ENCODE measurements at regions not wholly inside any gene's neighbourhood (a gene's known extent, or its start where the extent isn't known, plus 50 kb on each side); places are given as distances from the start of the nearest gene placed in this dataset.

DNA sequence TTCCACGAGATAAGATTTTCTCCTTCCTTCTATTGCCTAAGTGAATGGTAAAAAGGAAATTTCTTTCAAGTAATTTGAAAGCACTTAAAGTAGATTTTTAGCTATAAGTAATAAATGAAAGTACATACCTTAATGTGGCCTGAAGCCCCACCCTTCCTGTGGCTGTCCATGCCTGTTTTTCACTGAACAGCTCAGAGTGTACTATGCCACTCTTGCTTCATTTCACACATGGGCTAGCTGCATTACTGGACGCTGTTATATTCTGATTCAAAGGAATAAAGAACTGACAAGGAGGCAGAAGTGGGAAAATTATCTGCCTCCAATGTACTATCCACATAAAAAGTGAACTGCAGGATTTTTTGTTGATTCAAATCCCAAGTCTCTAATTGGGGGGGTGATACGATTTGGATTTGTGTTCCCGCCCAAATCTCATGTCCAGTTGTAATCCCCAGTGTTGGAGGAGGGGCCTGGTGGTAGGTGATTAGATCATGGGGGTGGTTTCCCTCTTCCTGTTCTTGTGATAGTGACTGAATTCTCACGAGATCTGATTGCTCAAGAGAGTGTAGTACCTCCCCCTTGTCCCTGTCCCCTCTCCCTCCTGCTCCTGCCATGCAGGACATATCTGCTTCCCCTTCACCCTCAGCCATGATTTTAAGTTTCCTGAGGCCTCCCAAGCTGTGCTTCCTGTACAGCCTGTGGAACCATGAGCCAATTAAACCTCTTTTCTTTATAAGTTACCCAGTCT lies 154.7 kb upstream of the SGCG start:
- TF ChIP-seq, protein P1, sequence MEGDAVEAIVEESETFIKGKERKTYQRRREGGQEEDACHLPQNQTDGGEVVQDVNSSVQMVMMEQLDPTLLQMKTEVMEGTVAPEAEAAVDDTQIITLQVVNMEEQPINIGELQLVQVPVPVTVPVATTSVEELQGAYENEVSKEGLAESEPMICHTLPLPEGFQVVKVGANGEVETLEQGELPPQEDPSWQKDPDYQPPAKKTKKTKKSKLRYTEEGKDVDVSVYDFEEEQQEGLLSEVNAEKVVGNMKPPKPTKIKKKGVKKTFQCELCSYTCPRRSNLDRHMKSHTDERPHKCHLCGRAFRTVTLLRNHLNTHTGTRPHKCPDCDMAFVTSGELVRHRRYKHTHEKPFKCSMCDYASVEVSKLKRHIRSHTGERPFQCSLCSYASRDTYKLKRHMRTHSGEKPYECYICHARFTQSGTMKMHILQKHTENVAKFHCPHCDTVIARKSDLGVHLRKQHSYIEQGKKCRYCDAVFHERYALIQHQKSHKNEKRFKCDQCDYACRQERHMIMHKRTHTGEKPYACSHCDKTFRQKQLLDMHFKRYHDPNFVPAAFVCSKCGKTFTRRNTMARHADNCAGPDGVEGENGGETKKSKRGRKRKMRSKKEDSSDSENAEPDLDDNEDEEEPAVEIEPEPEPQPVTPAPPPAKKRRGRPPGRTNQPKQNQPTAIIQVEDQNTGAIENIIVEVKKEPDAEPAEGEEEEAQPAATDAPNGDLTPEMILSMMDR (IDR thresholded peaks at IDR 0.05): no peak
- TF ChIP-seq POLR2A (IDR thresholded peaks at IDR 0.05) (no peak), POLR2AphosphoS5 (IDR thresholded peaks at IDR 0.05) (no peak), EP300 (IDR thresholded peaks at IDR 0.05) (no peak)
